ENCODE measurements at regions not wholly inside any gene's neighbourhood (a gene's known extent, or its start where the extent isn't known, plus 50 kb on each side); places are given as distances from the start of the nearest gene placed in this dataset.

DNA sequence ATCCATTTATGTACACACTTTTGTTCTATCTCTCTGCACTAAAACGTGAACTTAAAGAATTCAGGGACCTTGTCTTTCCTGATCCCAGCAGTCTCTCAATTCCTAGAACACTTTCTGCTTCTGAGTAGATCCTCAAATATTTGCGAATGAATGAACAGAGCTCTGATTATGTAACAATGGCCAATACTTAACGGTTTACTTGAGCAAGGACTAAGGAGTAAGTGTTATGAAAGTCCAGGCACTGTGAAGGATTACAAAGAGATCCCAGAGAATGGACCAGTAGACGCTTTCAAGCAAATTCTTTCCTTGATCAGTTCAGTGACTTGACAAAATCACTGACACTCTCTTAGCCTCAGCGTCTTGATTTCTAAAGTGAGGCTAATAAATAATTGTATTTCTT, 514.5 kb upstream of the KLHL1 start:
- H3K36me3 ChIP-seq (replicated peaks in 1 of 2; ENCODE audit: insufficient read depth in 1 of 2, low read depth in 2 of 2), result no peaks in the 10 kb centered on the region
- 26 to 29% methylated on average over 5 of the region's 5 CpGs for WGBS, 2 donors
- no peaks in the 10 kb centered on the region for H3K9me3 ChIP-seq
- TF ChIP-seq, protein P1, sequence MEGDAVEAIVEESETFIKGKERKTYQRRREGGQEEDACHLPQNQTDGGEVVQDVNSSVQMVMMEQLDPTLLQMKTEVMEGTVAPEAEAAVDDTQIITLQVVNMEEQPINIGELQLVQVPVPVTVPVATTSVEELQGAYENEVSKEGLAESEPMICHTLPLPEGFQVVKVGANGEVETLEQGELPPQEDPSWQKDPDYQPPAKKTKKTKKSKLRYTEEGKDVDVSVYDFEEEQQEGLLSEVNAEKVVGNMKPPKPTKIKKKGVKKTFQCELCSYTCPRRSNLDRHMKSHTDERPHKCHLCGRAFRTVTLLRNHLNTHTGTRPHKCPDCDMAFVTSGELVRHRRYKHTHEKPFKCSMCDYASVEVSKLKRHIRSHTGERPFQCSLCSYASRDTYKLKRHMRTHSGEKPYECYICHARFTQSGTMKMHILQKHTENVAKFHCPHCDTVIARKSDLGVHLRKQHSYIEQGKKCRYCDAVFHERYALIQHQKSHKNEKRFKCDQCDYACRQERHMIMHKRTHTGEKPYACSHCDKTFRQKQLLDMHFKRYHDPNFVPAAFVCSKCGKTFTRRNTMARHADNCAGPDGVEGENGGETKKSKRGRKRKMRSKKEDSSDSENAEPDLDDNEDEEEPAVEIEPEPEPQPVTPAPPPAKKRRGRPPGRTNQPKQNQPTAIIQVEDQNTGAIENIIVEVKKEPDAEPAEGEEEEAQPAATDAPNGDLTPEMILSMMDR (IDR thresholded peaks at IDR 0.05), result no peak
- no peak for TF ChIP-seq POLR2A (IDR thresholded peaks at IDR 0.05)
- no peak overlapping the region for H3K27ac ChIP-seq
- DNase-seq (no peak), ATAC-seq (no peak)
- no peaks in the 10 kb centered on the region for H3K4me1 ChIP-seq
- intact Hi-C loops (cut with DNase I), result no loop called here
- H3K4me3 ChIP-seq, result no peak overlapping the region
- no peaks in the 10 kb centered on the region for H3K27me3 ChIP-seq

DNA sequence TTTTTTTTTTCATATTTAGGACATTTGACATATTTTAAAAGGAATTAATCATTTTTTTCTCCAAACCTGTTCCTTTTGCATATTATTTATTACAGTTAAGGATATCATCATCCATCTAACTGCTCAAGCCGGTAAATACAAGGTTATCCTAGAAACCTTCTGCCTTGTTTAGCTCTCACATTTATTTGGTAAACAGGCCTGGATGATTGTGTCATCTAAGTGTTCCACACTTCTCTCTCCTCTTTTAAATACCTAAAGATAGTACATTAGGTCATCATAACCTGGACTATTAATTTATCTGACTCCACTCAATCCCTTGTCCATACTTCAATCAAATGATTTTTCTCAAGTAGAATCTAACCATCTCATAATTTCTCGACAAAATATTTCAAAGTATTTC, 511.7 kb upstream of the KLHL1 start:
- DNase-seq, result no peak
- no peak for ATAC-seq
- intact Hi-C loops (cut with DNase I), result no loop called here
- Histone ChIP-seq H3K27ac (no peak overlapping the region), H3K27me3 (no peaks in the 10 kb centered on the region), H3K4me3 (no peak overlapping the region), H3K36me3 (replicated peaks in 1 of 2; ENCODE audit: insufficient read depth in 1 of 2, low read depth in 2 of 2) (no peaks in the 10 kb centered on the region), H3K9me3 (no peaks in the 10 kb centered on the region), H3K4me1 (no peaks in the 10 kb centered on the region)
- 58 to 68% methylated on average over 2 of the region's 2 CpGs for WGBS, 2 donors
- TF ChIP-seq, protein P1 (IDR thresholded peaks at IDR 0.05), result no peak
- TF ChIP-seq POLR2A (IDR thresholded peaks at IDR 0.05), result no peak

DNA sequence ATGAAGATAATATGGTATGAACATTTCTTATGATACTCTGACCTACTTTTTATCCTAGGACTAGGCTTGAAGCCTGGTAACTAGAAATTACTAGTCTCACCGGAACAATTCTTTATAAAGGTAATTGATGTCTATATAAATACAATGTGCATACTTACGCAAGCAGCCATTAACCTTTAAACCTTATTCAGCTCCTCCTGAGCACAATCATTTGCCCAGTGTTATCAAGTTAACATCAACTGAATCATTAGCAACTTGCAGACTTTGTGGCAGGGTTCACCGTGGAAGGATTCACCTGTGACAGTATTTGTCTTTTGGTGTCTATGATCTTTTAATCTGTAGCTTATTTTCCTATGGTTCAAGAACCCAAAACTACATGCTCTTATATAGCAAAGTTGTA, 508.6 kb upstream of the KLHL1 start:
- 60 to 65% methylated on average over 3 of the region's 3 CpGs for WGBS, 2 donors
- Histone ChIP-seq H3K9me3 (no peaks in the 10 kb centered on the region), H3K4me1 (no peaks in the 10 kb centered on the region), H3K27me3 (no peaks in the 10 kb centered on the region), H3K4me3 (no peak overlapping the region), H3K27ac (no peak overlapping the region), H3K36me3 (replicated peaks in 1 of 2; ENCODE audit: insufficient read depth in 1 of 2, low read depth in 2 of 2) (no peaks in the 10 kb centered on the region)
- TF ChIP-seq POLR2A (IDR thresholded peaks at IDR 0.05), result no peak
- TF ChIP-seq, protein P1 (IDR thresholded peaks at IDR 0.05), result no peak
- no peak for DNase-seq
- ATAC-seq, result no peak
- intact Hi-C loops (cut with DNase I), result no loop called here

DNA sequence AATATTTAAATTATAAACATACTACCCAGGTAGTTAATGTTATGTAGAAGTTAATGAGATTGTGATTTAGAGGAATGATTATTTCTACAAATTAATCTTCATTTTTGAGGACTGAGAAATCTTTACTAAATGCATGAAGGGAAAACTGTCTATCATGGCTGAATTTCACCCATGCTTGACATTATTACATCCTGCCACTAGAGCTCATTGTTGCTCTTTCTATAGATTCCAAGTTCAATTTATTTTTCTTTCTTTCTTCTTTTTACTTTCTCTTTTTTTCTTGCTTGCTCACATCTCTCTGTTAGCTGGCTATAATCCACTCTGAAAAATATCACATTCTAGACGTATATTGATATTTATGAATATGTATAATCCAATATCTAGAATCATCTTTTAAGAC, 505.0 kb upstream of the KLHL1 start:
- Histone ChIP-seq H3K9me3 (no peaks in the 10 kb centered on the region), H3K4me3 (no peak overlapping the region), H3K4me1 (no peaks in the 10 kb centered on the region), H3K27me3 (no peaks in the 10 kb centered on the region), H3K27ac (no peak overlapping the region), H3K36me3 (replicated peaks in 1 of 2; ENCODE audit: insufficient read depth in 1 of 2, low read depth in 2 of 2) (no peaks in the 10 kb centered on the region)
- no peak for ATAC-seq
- intact Hi-C loops (cut with DNase I), result no loop called here
- WGBS, 2 donors, result 59 to 68% methylated on average over 1 of the region's 1 CpG
- DNase-seq, result no peak
- TF ChIP-seq POLR2A (IDR thresholded peaks at IDR 0.05), result no peak
- TF ChIP-seq, protein P1 (IDR thresholded peaks at IDR 0.05), result peak in 3 of 7 experiments; percentile 15 to 24 (median 20)

DNA sequence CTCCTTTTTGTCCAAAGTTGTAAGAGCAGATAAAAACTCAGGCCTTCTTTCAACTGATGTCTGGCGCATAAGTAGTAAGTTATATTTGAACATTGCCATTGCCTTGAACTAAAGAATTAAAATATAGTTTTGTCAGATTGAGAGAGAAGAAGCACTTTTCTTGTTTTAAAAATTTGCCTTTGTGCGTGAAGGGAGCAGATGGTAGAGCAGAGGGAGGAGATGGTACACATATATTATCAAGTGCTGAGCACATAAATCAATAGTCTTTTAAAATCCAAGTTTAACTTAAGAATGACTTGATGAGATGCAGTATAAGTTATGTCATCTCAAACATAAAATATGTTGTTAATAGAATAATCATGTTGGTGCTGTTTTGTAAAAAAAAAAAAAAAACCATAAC, 504.6 kb upstream of the KLHL1 start:
- DNase-seq, result no peak
- no peak overlapping the region for H3K4me3 ChIP-seq
- 48 to 64% methylated on average over 2 of the region's 2 CpGs for WGBS, 2 donors
- no peaks in the 10 kb centered on the region for H3K27me3 ChIP-seq
- no peak for ATAC-seq
- TF ChIP-seq, protein P1 (IDR thresholded peaks at IDR 0.05), result no peak
- no peak for TF ChIP-seq POLR2A (IDR thresholded peaks at IDR 0.05)
- intact Hi-C loops (cut with DNase I), result no loop called here
- H3K36me3 ChIP-seq (replicated peaks in 1 of 2; ENCODE audit: insufficient read depth in 1 of 2, low read depth in 2 of 2), result no peaks in the 10 kb centered on the region
- H3K9me3 ChIP-seq, result no peaks in the 10 kb centered on the region
- no peaks in the 10 kb centered on the region for H3K4me1 ChIP-seq
- H3K27ac ChIP-seq, result no peak overlapping the region
